HG02571 (cell line): ENCODE measurements at regions not wholly inside any gene's neighbourhood (a gene's known extent, or its start where the extent isn't known, plus 50 kb on each side); places are given as distances from the start of the nearest gene placed in this dataset.
"Not testable (repeated sequence)": the region's sequence is repeated elsewhere in the genome, so short reads cannot be mapped to it uniquely, and the experiment has no call there.

Source experiments
- ATAC-seq: cut with Tn5 transposase; IDR thresholded peaks from one replicate; pipeline ENCODE4 v1.9.1; 2021; ENCODE audit warnings: mild to moderate bottlenecking, moderate library complexity; ENCODE audit not compliant: unreplicated experiment

- ATAC-seq, result no peak
Observed at GRCh38 chr5:10019236-10019635, 230.5 kb downstream of the ATPSCKMT start.

- no peak for ATAC-seq
Observed at GRCh38 chr5:10018201-10019069, 231.3 kb downstream of the ATPSCKMT start.

GRCh38 chr5:10017786-10018185 lies 231.9 kb downstream of the ATPSCKMT start:
- no peak for ATAC-seq

DNA sequence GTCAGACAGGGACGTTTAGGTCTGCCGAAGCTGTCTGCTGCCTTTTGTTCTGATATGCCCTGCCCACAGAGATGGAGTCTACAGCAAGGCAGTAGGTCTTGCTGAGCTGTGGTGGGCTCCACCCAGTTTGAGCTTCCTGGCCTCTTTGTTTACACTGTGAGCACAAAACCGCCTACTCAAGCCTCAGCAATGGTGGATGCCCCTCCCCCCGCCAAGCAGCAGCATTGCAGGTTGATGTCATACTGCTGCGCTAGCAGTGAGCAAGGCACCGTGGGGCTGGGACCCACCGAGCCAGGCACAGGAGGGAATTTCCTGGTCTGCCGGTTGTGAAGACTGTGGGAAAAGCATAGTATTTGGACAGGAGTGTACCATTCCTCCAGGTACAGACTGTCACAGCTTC lies 233.1 kb downstream of the ATPSCKMT start:
- ATAC-seq, result not testable (repeated sequence)

- not testable (repeated sequence) for ATAC-seq
Observed at GRCh38 chr5:10015681-10016080, 234.0 kb downstream of the ATPSCKMT start.

GRCh38 chr5:10009802-10010201 lies 239.9 kb downstream of the ATPSCKMT start:
- no peak for ATAC-seq

- ATAC-seq, result no peak
Observed at GRCh38 chr5:9987101-9987500, 262.6 kb downstream of the ATPSCKMT start.

DNA sequence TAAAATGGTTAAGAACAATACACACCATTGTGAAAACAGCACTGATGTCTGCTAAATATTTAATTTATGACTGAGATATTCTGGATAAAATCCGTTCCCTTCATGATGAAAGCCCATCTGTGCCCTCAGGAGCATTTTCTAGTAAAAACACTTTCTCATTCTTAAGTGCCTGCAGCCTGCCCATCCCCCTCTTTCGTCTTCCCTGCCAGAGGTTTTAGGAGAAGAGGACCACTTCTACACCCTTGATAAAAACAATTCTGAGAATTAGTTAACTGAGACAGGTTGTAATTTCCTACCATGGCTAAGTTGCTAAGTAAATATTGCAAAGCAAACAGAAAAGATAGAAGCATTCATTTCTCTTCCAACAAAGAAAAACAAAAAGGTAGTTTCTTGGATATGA lies 272.6 kb downstream of the ATPSCKMT start:
- no peak for ATAC-seq

- ATAC-seq, result no peak
Observed at GRCh38 chr5:9976621-9977020, 273.1 kb downstream of the ATPSCKMT start.

DNA sequence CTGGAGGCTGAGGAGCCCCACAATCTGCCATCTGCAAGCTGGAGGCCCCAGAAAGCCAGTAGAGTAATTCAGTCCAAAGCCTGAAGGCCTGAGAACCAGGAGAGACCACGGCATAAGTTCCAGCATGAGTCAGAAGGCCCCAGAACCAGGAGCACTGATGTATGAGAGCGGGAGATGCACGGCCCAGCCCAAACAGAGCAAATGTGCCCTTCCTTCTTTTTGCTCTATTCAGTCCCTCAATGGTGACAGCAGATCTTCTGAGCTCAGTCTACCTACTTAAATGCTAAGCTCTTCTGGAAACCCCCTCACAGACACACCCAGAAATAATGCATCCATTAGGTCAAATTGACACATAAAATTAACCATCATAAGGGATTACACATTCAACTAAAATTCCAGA lies 277.6 kb downstream of the ATPSCKMT start:
- no peak for ATAC-seq

DNA sequence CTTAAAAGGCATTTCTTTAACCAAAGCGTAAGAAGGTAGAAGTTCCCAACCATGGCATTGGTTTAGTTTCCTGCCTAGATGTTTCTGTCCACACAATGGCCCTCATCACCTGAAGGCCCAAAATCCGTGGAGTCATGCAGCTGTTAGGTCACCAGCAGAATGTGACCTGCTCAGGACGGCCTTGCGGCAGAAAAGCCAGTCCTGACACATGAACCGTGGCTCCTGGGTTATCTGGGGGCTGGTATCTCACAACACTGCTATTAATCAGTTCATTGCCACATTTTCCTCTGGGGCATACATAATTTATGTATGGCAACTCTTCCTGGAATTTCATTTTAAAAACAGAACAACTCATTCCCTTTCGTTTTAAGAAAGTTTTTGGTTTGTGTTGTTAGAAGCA lies 278.4 kb downstream of the ATPSCKMT start:
- no peak for ATAC-seq

GRCh38 chr5:9958914-9959313 lies 290.8 kb downstream of the ATPSCKMT start:
- no peak for ATAC-seq

GRCh38 chr5:9957214-9957613 lies 292.5 kb downstream of the ATPSCKMT start:
- ATAC-seq, result no peak

- ATAC-seq, result no peak
Observed at GRCh38 chr5:9956725-9957124, 293.0 kb downstream of the ATPSCKMT start.

DNA sequence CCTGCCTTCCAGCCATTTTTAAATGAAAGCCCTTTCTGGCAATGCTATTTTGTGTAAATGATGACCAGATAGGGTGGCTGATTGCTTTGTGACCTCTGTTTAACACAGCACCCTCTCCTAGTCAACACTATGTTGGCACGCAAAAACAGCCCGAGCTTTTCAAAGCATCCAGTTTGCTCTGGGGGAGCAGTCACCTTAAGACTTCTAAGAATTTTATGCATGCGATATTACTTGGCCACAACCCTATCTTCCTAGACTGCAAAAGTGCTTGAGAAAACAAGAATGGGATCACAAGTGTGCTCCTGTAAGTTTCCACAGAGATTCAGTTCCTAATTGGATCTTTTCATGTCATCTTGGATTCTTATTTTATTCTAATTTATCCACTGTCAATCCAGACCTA lies 294.1 kb downstream of the ATPSCKMT start:
- ATAC-seq, result no peak

GRCh38 chr5:9954869-9955268 lies 294.8 kb downstream of the ATPSCKMT start:
- ATAC-seq, result no peak

- no peak for ATAC-seq
Observed at GRCh38 chr5:9953691-9954090, 296.0 kb downstream of the ATPSCKMT start.

DNA sequence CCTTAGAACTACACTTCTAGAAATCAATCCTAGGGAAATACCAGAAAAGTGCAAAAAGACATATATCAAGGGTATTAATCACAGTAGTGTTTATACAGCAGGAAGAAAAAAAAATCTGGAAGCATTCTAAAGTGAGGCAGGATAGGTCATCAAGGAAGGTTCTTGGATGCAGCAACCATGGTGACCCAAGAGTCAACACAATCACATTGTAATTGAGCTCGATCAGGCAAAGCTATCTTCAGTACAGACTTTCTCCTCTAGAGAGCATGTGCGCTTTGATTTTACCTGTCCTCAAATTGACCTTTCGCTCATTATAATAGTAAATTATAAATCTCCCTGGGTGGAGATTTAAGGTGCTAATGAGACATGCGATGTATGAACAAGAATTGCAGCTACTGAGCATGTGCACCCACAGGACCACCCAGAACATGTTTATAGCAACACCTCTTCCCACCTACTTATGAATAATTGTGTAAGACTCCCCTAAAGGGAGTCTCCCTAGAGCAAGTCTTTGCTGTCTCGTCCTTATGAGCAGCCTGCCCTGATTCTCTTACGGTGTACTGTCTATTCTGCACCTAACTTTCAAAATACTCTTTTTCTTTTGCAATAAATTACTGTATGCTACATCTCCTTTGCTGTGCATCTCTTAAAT lies 297.7 kb downstream of the ATPSCKMT start:
- no peak for ATAC-seq

- no peak for ATAC-seq
Observed at GRCh38 chr5:9947944-9948343, 301.7 kb downstream of the ATPSCKMT start.

DNA sequence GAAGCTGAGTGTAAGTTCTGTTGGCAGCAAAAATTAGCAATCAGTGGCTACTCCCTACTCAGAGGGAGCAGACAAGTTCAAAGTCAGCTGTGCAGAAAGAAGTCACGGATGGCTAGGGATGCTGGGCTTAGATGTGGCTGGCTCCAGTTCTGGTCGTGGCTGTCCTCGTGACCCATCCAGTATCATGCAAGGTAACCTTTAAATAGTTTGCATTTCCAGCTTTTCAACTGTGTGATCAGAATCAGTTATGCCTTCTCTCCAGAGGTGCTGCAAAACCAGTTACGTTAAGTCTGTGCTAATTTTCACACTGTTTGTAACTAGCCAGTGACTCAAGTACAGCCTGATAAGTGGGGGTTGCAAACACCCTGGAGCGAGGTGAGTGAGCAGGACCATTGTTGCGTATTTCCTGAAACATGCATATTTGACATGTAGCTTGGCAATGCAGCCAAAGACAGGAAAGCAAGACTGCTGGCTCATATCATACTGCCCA lies 302.4 kb downstream of the ATPSCKMT start:
- no peak for ATAC-seq

- ATAC-seq, result no peak
Observed at GRCh38 chr5:9932770-9933169, 302.6 kb upstream of the TAS2R1 start.

DNA sequence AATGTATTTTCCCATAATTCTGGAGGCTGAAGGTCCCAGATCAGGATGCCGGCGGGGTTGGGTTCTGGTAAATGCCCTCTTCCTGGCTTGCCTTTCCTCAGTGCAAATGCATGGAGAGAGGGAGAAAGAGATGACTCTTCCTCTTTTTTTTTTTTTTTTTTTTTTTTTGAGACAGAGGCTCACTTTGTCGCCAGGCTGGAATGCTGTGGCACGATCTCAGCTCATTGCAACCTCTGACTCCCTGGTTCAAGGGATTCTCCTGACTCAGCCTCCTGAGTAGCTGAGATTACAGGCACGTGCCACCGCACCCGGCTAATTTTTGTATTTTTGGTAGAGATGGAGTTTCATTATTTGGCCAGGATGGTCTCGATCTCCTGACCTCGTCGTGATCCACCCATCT lies 300.0 kb upstream of the TAS2R1 start:
- no peak for ATAC-seq
